IMR-90 (cell line): ENCODE measurements at regions not wholly inside any gene's neighbourhood (a gene's known extent, or its start where the extent isn't known, plus 50 kb on each side); places are given as distances from the start of the nearest gene placed in this dataset.

Source experiments
- ATAC-seq: fragments of 200-7000 bp; cut with Tn5 transposase; 2 replicates; pipeline ENCODE4 v1.9.1; 2020; ENCODE audit warnings: low read depth, mild to moderate bottlenecking, moderate library complexity
- BruUV-seq: library from RNA; stranded (reverse); fragments of 400-500 nt; replicated peaks from 2 replicates; lab custom pipeline; 2021; lab: Mats Ljungman, UMichigan
- CTCF ChIA-PET: fragments of 300-600 bp; formaldehyde crosslinking; extraction: SDS; loops from one replicate; lab custom pipeline; 2021; ENCODE audit warnings: antibody characterized with exemption; lab: Yijun Ruan, JAX
- POLR2A ChIA-PET: fragments of 300-600 bp; sonication (Branson Sonifier 250); formaldehyde crosslinking; loops from one replicate; lab custom pipeline; 2022; ENCODE audit warnings: antibody characterized with exemption; ENCODE audit not compliant: unreplicated experiment; lab: Charles Lee
- DNase-seq: peaks from one replicate; pipeline ENCODE4 v3.0.0; 2013
- H2AFZ ChIP-seq: replicated peaks from 2 replicates; pipeline ENCODE3; 2013; ENCODE audit warnings: low read length, mild to moderate bottlenecking; ENCODE audit not compliant: poor library complexity
- H2AK5ac ChIP-seq: 2 replicates; pipeline ENCODE4 v1.6.1; 2013; ENCODE audit warnings: low read depth, low read length, inconsistent platforms
- H2AK9ac ChIP-seq: replicated peaks from 2 replicates; pipeline ENCODE3; 2013; ENCODE audit warnings: mild to moderate bottlenecking, low read depth, low read length, moderate library complexity; ENCODE audit not compliant: poor library complexity
- H2BK120ac ChIP-seq: 2 replicates; pipeline ENCODE4 v1.6.1; 2013; ENCODE audit warnings: low read depth, low read length, inconsistent platforms
- H2BK15ac ChIP-seq: 3 replicates; pipeline ENCODE4 v1.6.1; 2013; ENCODE audit warnings: low read depth, low read length, inconsistent platforms
- H2BK20ac ChIP-seq: 2 replicates; pipeline ENCODE4 v1.6.1; 2013; ENCODE audit warnings: low read depth, mild to moderate bottlenecking, inconsistent platforms, low read length, moderate library complexity
- H2BK5ac ChIP-seq: 2 replicates; pipeline ENCODE4 v1.6.1; 2013; ENCODE audit warnings: mild to moderate bottlenecking, low read depth, low read length, inconsistent platforms; ENCODE audit not compliant: poor library complexity, severe bottlenecking
- H3K14ac ChIP-seq: replicated peaks from 2 replicates; pipeline ENCODE4 v1.6.1; 2013; ENCODE audit warnings: low read depth, low read length, inconsistent platforms
- H3K18ac ChIP-seq: 2 replicates; pipeline ENCODE4 v1.6.1; 2013; ENCODE audit warnings: low read depth, low read length, control low read depth
- H3K23ac ChIP-seq: 2 replicates; pipeline ENCODE4 v1.6.1; 2013; ENCODE audit warnings: low read depth, low read length, inconsistent platforms
- H3K27ac ChIP-seq: 2 replicates; pipeline ENCODE4 v1.5.1; 2013; ENCODE audit warnings: mild to moderate bottlenecking, control low read depth, low read length; ENCODE audit not compliant: insufficient read depth
- H3K27me3 ChIP-seq: 2 replicates; pipeline ENCODE4 v1.6.1; 2013; ENCODE audit warnings: low read length; ENCODE audit not compliant: control insufficient read depth, insufficient read depth
- H3K36me3 ChIP-seq: 2 replicates; pipeline ENCODE4 v1.6.1; 2013; ENCODE audit warnings: low read length, mixed read lengths; ENCODE audit not compliant: control insufficient read depth, insufficient read depth
- H3K4ac ChIP-seq: 2 replicates; pipeline ENCODE4 v1.6.1; 2013; ENCODE audit warnings: low read depth, low read length, inconsistent platforms
- H3K4me1 ChIP-seq: 2 replicates; pipeline ENCODE4 v1.6.1; 2013; ENCODE audit warnings: low read length, mixed read lengths; ENCODE audit not compliant: control insufficient read depth, insufficient read depth
- H3K4me2 ChIP-seq: 2 replicates; pipeline ENCODE4 v1.6.1; 2013; ENCODE audit warnings: low read depth, mild to moderate bottlenecking, control low read depth, low read length, moderate library complexity
- H3K4me3 ChIP-seq: 2 replicates; pipeline ENCODE4 v1.5.1; 2013; ENCODE audit warnings: low read depth, mild to moderate bottlenecking, control low read depth, low read length, moderate library complexity; ENCODE audit not compliant: insufficient read depth
- H3K56ac ChIP-seq: 2 replicates; pipeline ENCODE4 v1.6.1; 2013; ENCODE audit warnings: low read length, inconsistent platforms; ENCODE audit not compliant: insufficient read depth; ENCODE audit errors: extremely low read depth
- H3K79me1 ChIP-seq, 2 experiments: 2 replicates each; pipeline ENCODE4 v1.6.1; 2013; ENCODE audit warnings: low read length in 2 of 2, inconsistent platforms in 1 of 2, low read depth in 1 of 2
- H3K9ac ChIP-seq: 2 replicates; pipeline ENCODE4 v1.6.1; 2013; ENCODE audit warnings: low read depth, low read length, control low read depth
- H3K9me1 ChIP-seq: 2 replicates; pipeline ENCODE4 v1.6.1; 2013; ENCODE audit warnings: low read length, inconsistent platforms; ENCODE audit not compliant: insufficient read depth
- H3K9me3 ChIP-seq: 2 replicates; pipeline ENCODE4 v1.6.1; 2013; ENCODE audit warnings: low read length; ENCODE audit not compliant: control insufficient read depth, insufficient read depth
- H4K20me1 ChIP-seq: 2 replicates; pipeline ENCODE4 v1.6.1; 2013; ENCODE audit warnings: low read length, inconsistent platforms; ENCODE audit not compliant: insufficient read depth
- H4K5ac ChIP-seq: 2 replicates; pipeline ENCODE4 v1.6.1; 2013; ENCODE audit warnings: mild to moderate bottlenecking, low read depth, low read length, control low read depth
- H4K8ac ChIP-seq, 2 experiments: 2 replicates each; pipeline ENCODE4 v1.6.1; 2013; ENCODE audit warnings: low read depth in 2 of 2, low read length in 2 of 2, control low read depth in 1 of 2, inconsistent platforms in 1 of 2
- H4K91ac ChIP-seq: 2 replicates; pipeline ENCODE4 v1.6.1; 2013; ENCODE audit warnings: low read depth, low read length, inconsistent platforms; ENCODE audit not compliant: insufficient read depth
- CEBPB ChIP-seq: IDR thresholded peaks from 2 replicates; pipeline ENCODE4 v1.6.1; 2012; ENCODE audit warnings: low read depth, low read length, improper control_type of control experiment
- CHD1 ChIP-seq: IDR thresholded peaks from 2 replicates; pipeline ENCODE4 v1.6.1; 2012; ENCODE audit warnings: low read depth, low read length, improper control_type of control experiment
- FOS ChIP-seq: fragments of 150-350 bp; IDR thresholded peaks from 2 replicates; pipeline ENCODE4 v1.6.1; 2016; ENCODE audit warnings: low read depth, low read length
- NFE2L2 ChIP-seq: fragments of 150-350 bp; IDR thresholded peaks from 2 replicates; pipeline ENCODE4 v1.6.1; 2016; ENCODE audit warnings: low read depth, mild to moderate bottlenecking, low read length
- RAD21 ChIP-seq: IDR thresholded peaks from 2 replicates; pipeline ENCODE4 v1.6.1; 2012; ENCODE audit warnings: low read length, improper control_type of control experiment
- RCOR1 ChIP-seq: IDR thresholded peaks from 2 replicates; pipeline ENCODE4 v1.6.1; 2012; ENCODE audit warnings: mild to moderate bottlenecking, low read length, improper control_type of control experiment; ENCODE audit not compliant: insufficient replicate concordance
- WGBS, 2 experiments: methylation state at CpG; one replicate each; pipeline versions ENCODE4 v1.1.5 to v1.1.7; 2013; ENCODE audit warnings: missing lambda C conversion rate in 2 of 2; ENCODE audit not compliant: insufficient read length in 1 of 2; ENCODE audit errors: extremely low coverage in 2 of 2; 5-methylcytosine and 5-hydroxymethylcytosine counted together
- dilution Hi-C: fragments of 300-500 bp; cut with HindIII; formaldehyde crosslinking; loops from one replicate; pipeline ENCODE4 v1.14.3; 2018; ENCODE audit warnings: low sequenced_read_pairs; ENCODE audit not compliant: unreplicated experiment
- in situ Hi-C: fragments of 300-500 bp; cut with MboI; formaldehyde crosslinking; loops from 3 replicates; pipeline ENCODE4 v1.14.3; 2019; ENCODE audit warnings: low sequenced_read_pairs, inconsistent platforms, mixed read lengths
- intact Hi-C: fragments of 100-400 bp; cut with micrococcal nuclease; formaldehyde crosslinking; loops from 2 replicates; pipeline ENCODE4 v1.10.0; 2022
- TF ChIP-seq, protein P1 (sequence below): conservative IDR thresholded peaks from 2 replicates; pipeline ENCODE4 v1.5.1; 2012; ENCODE audit warnings: mild to moderate bottlenecking, low read depth, low read length, improper control_type of control experiment

DNA sequence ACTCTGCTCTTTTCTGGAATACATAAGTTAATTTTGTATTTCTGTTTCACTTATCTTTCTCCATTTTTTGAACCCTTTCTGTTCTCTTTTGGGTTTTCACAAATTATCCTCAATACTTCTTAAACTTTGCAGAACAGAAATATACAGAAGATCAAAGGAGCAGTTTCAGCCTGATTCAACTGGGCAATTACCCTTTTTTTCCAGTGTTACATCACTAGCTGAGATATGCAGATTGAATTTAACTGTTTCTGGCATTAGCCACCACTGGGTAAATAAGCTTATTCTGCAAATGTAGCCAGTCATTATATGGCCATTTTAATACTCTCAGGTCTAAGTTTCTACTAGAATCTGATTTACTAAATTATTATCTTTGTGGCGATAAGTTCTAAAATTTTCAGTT, 66.9 kb upstream of the GRID2 start:
- no peaks in the 10 kb centered on the region for H3K36me3 ChIP-seq
- no peaks in the 10 kb centered on the region for H4K20me1 ChIP-seq
- peaks cover 7% of the 10 kb centered on the region for H3K9me3 ChIP-seq
- WGBS, 2 experiments = no CpG with 5 or more reads among the region's 1 CpG
- no peak overlapping the region for H2AK9ac ChIP-seq
- H2AK5ac ChIP-seq = no peak overlapping the region
- H4K91ac ChIP-seq = no peak overlapping the region
- ATAC-seq (no peak; the same call in 1 of the 2 replicates), DNase-seq (peak; percentile 77)
- no peak overlapping the region for H2BK120ac ChIP-seq
- no peak overlapping the region for H3K27ac ChIP-seq
- TF ChIP-seq FOS (no peak), RAD21 (no peak), NFE2L2 (no peak), CHD1 (no peak), RCOR1 (no peak), CEBPB (peak; percentile 46)
- TF ChIP-seq, protein P1, sequence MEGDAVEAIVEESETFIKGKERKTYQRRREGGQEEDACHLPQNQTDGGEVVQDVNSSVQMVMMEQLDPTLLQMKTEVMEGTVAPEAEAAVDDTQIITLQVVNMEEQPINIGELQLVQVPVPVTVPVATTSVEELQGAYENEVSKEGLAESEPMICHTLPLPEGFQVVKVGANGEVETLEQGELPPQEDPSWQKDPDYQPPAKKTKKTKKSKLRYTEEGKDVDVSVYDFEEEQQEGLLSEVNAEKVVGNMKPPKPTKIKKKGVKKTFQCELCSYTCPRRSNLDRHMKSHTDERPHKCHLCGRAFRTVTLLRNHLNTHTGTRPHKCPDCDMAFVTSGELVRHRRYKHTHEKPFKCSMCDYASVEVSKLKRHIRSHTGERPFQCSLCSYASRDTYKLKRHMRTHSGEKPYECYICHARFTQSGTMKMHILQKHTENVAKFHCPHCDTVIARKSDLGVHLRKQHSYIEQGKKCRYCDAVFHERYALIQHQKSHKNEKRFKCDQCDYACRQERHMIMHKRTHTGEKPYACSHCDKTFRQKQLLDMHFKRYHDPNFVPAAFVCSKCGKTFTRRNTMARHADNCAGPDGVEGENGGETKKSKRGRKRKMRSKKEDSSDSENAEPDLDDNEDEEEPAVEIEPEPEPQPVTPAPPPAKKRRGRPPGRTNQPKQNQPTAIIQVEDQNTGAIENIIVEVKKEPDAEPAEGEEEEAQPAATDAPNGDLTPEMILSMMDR = no peak
- H3K4me1 ChIP-seq = peaks cover 8% of the 10 kb centered on the region; the same call in 1 of the 2 replicates
- no peak overlapping the region for H3K14ac ChIP-seq
- CTCF ChIA-PET = no interaction called here
- no peak overlapping the region for H2BK20ac ChIP-seq
- H4K5ac ChIP-seq = no peak overlapping the region
- no peak overlapping the region for H3K56ac ChIP-seq
- H2AFZ ChIP-seq = no peak overlapping the region
- no peak overlapping the region for H2BK5ac ChIP-seq
- H3K4me2 ChIP-seq = peak overlapping the region; percentile 46; the same call in 1 of the 2 replicates
- H3K23ac ChIP-seq = no peak overlapping the region
- no peak overlapping the region for H3K18ac ChIP-seq
- H3K4me3 ChIP-seq = no peak overlapping the region
- POLR2A ChIA-PET = no interaction called here
- H3K9me1 ChIP-seq = peaks cover 6% of the 10 kb centered on the region
- dilution Hi-C loops = no loop called here
- H3K4ac ChIP-seq = no peak overlapping the region
- no TSS peak for BruUV-seq
- intact Hi-C loops = no loop called here
- H4K8ac ChIP-seq = no peak overlapping the region; a peak in 1 of 4 replicates
- no peak overlapping the region for H2BK15ac ChIP-seq
- H3K79me1 ChIP-seq = no peaks in the 10 kb centered on the region
- no peak overlapping the region for H3K9ac ChIP-seq
- H3K27me3 ChIP-seq = no peaks in the 10 kb centered on the region
- in situ Hi-C loops = no loop called here
